Kidney (tissue), 13 donors: ENCODE measurements at regions not wholly inside any gene's neighbourhood (a gene's known extent, or its start where the extent isn't known, plus 50 kb on each side); places are given as distances from the start of the nearest gene placed in this dataset.

Experiments used
- DNase-seq, 5 donors: peaks; one replicate each; pipeline ENCODE4 v3.0.0-alpha.2; 2013 to 2020
- FAIRE-seq: peaks from 2 replicates; lab custom pipeline; 2012; peaks lifted over from hg19 to GRCh38; lab: Jason Lieb, UNC
- H3K27ac ChIP-seq, 2 donors: one replicate each; pipeline ENCODE4 v1.7.0; 2013; ENCODE audit warnings: low read depth in 2 of 2, low read length in 2 of 2, inconsistent platforms in 1 of 2
- H3K27me3 ChIP-seq: one replicate; pipeline ENCODE4 v1.7.1; 2013; ENCODE audit warnings: low read length, inconsistent platforms; ENCODE audit not compliant: control insufficient read depth, insufficient read depth
- H3K36me3 ChIP-seq, 3 donors: one replicate each; pipeline versions ENCODE4 v1.7.0 to v1.7.1; 2013; ENCODE audit warnings: low read length in 3 of 3, control low read depth in 1 of 3, inconsistent platforms in 1 of 3; ENCODE audit not compliant: insufficient read depth in 3 of 3, control insufficient read depth in 2 of 3
- H3K4me1 ChIP-seq, 3 donors: one replicate each; pipeline versions ENCODE4 v1.7.0 to v1.7.1; 2013; ENCODE audit warnings: low read length in 3 of 3, inconsistent platforms in 1 of 3, low read depth in 1 of 3; ENCODE audit not compliant: control insufficient read depth in 2 of 3, insufficient read depth in 2 of 3
- H3K4me3 ChIP-seq, 3 donors: one replicate each; pipeline versions ENCODE4 v1.7.0 to v1.8.1; 2013; ENCODE audit warnings: low read length in 3 of 3, control low read depth in 1 of 3, inconsistent platforms in 1 of 3
- H3K9ac ChIP-seq, 3 donors: one replicate each; pipeline versions ENCODE4 v1.7.0 to v1.7.1; 2013; ENCODE audit warnings: low read length in 3 of 3, control low read depth in 1 of 3, inconsistent platforms in 1 of 3
- H3K9me3 ChIP-seq, 3 donors: one replicate each; pipeline versions ENCODE4 v1.7.0 to v1.7.1; 2013; ENCODE audit warnings: low read length in 3 of 3, control low read depth in 1 of 3, inconsistent platforms in 1 of 3; ENCODE audit not compliant: control insufficient read depth in 2 of 3, insufficient read depth in 1 of 3
- intact Hi-C: fragments of 100-400 bp; cut with DNase I; formaldehyde crosslinking; loops from one replicate; pipeline ENCODE4 v1.11.1; 2022
- TF ChIP-seq, protein P1 (sequence below): IDR thresholded peaks from 3 replicates; pipeline ENCODE4 v1.5.1; 2012; ENCODE audit warnings: mild to moderate bottlenecking, moderate library complexity, borderline replicate concordance; ENCODE audit not compliant: insufficient read depth; ENCODE audit errors: extremely low read depth
- donor health status: control.
- donor health status: control.
- donor health status: control.
- donor health status: control.
- donor health status: control.
- donor health status: DM: yes; HTN: yes; CAD: no.
- donor health status: Normal renal cell carcinoma (clear cell type).

DNA sequence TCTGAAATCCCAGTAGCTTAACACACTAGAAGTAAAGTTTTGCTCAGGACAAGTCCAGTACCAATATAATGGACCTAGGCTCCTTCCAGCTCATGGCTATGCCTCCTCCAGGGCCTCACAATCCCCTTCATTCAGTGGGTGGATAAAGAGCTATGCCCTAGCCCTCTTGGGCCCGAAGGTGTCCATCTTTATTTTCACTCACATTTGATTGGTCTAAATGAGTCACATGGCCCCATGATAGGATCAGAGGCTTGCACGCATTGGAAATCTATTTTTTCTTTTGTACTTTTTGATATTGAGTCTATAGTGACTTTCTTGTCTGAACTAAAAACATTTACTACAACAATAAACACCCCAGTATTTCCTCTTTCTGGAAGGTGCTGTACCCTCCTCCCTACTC is 202.6 kb upstream of the CTBP2 start:
- no peaks in the 10 kb centered on the region for H3K27me3 ChIP-seq
- intact Hi-C loops: no loop called here
- no peak overlapping the region for H3K4me3 ChIP-seq
- TF ChIP-seq, protein P1, sequence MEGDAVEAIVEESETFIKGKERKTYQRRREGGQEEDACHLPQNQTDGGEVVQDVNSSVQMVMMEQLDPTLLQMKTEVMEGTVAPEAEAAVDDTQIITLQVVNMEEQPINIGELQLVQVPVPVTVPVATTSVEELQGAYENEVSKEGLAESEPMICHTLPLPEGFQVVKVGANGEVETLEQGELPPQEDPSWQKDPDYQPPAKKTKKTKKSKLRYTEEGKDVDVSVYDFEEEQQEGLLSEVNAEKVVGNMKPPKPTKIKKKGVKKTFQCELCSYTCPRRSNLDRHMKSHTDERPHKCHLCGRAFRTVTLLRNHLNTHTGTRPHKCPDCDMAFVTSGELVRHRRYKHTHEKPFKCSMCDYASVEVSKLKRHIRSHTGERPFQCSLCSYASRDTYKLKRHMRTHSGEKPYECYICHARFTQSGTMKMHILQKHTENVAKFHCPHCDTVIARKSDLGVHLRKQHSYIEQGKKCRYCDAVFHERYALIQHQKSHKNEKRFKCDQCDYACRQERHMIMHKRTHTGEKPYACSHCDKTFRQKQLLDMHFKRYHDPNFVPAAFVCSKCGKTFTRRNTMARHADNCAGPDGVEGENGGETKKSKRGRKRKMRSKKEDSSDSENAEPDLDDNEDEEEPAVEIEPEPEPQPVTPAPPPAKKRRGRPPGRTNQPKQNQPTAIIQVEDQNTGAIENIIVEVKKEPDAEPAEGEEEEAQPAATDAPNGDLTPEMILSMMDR: no peak
- no peaks in the 10 kb centered on the region for H3K36me3 ChIP-seq
- H3K27ac ChIP-seq: no peak overlapping the region
- no peaks in the 10 kb centered on the region for H3K4me1 ChIP-seq
- no peak for DNase-seq
- no peak overlapping the region for H3K9ac ChIP-seq
- no peaks in the 10 kb centered on the region for H3K9me3 ChIP-seq
- FAIRE-seq: no peak

DNA sequence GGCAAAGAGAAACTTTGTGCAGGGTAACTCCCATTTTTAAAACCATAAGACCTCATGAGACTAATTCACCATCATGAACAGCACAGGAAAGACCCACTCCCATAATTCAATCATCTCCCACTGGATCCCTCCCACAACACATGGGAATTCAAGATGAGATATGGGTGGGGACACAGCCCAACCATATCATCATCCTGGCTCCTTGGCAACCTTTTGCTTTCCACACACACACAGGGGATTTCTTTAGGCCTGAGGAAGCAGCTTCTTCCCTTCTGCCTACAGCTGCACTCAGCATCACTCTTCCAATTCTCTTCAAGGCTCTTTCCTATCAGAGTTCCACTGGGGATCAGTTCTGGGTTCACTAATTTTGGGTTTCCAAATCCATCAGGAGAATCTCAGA is 199.0 kb upstream of the CTBP2 start:
- no peaks in the 10 kb centered on the region for H3K4me1 ChIP-seq
- FAIRE-seq (no peak), DNase-seq (no peak)
- no peak overlapping the region for H3K9ac ChIP-seq
- intact Hi-C loops: no loop called here
- H3K27ac ChIP-seq: no peak overlapping the region
- no peaks in the 10 kb centered on the region for H3K36me3 ChIP-seq
- TF ChIP-seq, protein P1: no peak
- no peaks in the 10 kb centered on the region for H3K27me3 ChIP-seq
- H3K4me3 ChIP-seq: no peak overlapping the region
- no peaks in the 10 kb centered on the region for H3K9me3 ChIP-seq

DNA sequence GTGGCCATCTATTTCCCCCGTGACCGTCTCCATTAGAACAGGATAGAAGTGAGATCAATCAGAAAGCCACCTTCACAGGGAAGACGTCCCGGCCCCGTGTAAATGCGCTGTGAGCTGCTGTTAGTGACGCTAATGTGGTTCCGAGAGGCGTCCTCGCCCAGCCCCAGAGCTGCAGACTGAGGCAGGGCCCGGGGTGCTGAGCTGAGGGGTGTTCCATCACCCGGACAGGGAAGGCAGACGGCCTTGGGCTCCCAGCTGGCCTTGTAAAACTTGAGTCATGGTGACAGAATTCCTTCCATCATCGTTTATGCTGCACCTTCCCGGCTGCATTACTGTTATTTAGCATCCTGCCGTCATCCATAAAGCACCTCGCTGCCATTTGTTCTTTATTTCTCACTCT is 195.3 kb upstream of the CTBP2 start:
- no peak overlapping the region for H3K9ac ChIP-seq
- FAIRE-seq: no peak
- no peak overlapping the region for H3K4me3 ChIP-seq
- TF ChIP-seq, protein P1: no peak
- DNase-seq: peak in 1 of 5 donors; percentile 49
- H3K4me1 ChIP-seq: no peaks in the 10 kb centered on the region
- H3K27me3 ChIP-seq: no peaks in the 10 kb centered on the region
- H3K27ac ChIP-seq: no peak overlapping the region
- H3K9me3 ChIP-seq: no peaks in the 10 kb centered on the region
- intact Hi-C loops: no loop called here
- H3K36me3 ChIP-seq: no peaks in the 10 kb centered on the region

DNA sequence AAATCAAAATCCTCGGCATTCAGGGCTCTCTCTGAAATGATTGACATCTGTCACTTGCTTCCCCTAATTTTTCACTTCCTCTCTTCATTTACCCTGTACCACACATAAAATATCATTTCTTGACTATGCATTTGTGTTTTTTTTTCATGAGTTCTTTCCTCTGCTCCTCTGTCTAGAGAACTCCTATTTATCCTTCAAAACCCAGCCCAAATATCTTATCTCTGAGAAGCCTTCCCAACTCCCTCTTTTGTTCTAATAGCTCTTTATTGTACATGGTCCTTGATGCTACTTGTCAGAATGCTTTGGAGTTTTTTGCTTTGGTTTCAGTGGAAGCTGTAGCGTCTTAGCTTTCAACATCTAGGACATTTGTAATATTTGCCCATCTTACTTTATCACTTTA is 190.2 kb upstream of the CTBP2 start:
- Histone ChIP-seq H3K27ac (no peak overlapping the region), H3K4me3 (no peak overlapping the region), H3K27me3 (no peaks in the 10 kb centered on the region), H3K9ac (no peak overlapping the region), H3K36me3 (no peaks in the 10 kb centered on the region), H3K9me3 (no peaks in the 10 kb centered on the region), H3K4me1 (no peaks in the 10 kb centered on the region)
- DNase-seq (no peak), FAIRE-seq (no peak)
- TF ChIP-seq, protein P1: no peak
- intact Hi-C loops: no loop called here
